ENCODE measurements at regions not wholly inside any gene's neighbourhood (a gene's known extent, or its start where the extent isn't known, plus 50 kb on each side); places are given as distances from the start of the nearest gene placed in this dataset.

DNA sequence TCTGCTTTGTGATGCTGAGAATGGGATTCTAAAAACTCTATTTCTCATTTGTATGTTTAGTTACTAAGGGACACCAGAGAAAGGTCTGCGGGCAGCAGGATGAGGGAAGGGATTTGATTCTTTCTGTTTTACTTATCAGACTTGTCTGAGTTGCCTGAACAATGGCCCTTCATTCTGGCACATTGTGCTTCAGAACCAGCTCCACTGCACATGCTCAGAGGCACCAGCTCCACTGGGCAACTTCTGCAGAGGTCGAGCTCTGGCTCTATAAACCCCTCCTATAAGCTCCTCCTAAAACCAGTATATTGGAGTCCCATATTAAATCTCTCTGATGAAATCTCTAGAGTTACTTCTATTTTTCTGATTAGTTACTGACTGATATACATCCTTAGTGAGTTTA, 453.2 kb upstream of the CDIN1 start:
- H3K27me3 ChIP-seq (ENCODE audit: control insufficient read depth in 2 of 2, insufficient read depth in 2 of 2, low read length in 2 of 2) = no peaks in the 10 kb centered on the region
- no peak overlapping the region for H3K27ac ChIP-seq (ENCODE audit: extremely low read depth, low read depth, low read length)
- no peak overlapping the region for H3K4me2 ChIP-seq (ENCODE audit: insufficient read depth, low read length)
- DNase-seq (ENCODE audit: extremely low read depth in 1 of 4, low spot score in 3 of 4) (no peak), FAIRE-seq (no peak), ATAC-seq (no peak)
- intact Hi-C loops (cut with micrococcal nuclease) (no loop called here), in situ Hi-C loops (cut with MboI) (no loop called here)
- no peaks in the 10 kb centered on the region for H3K79me2 ChIP-seq (ENCODE audit: control insufficient read depth, insufficient read depth, low read length)
- no TSS peak for BruUV-seq (replicated peaks)
- no peaks in the 10 kb centered on the region for H3K36me3 ChIP-seq (ENCODE audit: control insufficient read depth, insufficient read depth, low read length)
- H4K20me1 ChIP-seq (replicated peaks; ENCODE audit: control insufficient read depth, insufficient read depth, low read length) = no peaks in the 10 kb centered on the region
- H2AFZ ChIP-seq (ENCODE audit: low read depth, low read length) = no peak overlapping the region
- TF ChIP-seq RFX7 (CRISPR knock-in tag; IDR thresholded peaks at IDR 0.05) = no peak
- no peak for TF ChIP-seq HDAC1 (IDR thresholded peaks at IDR 0.05)
- TF ChIP-seq, protein P1, sequence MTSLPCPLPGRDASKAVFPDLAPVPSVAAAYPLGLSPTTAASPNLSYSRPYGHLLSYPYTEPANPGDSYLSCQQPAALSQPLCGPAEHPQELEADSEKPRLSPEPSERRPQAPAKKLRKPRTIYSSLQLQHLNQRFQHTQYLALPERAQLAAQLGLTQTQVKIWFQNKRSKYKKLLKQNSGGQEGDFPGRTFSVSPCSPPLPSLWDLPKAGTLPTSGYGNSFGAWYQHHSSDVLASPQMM (CRISPR knock-in tag; IDR thresholded peaks at IDR 0.05) = no peak
- no peak for TF ChIP-seq CREM (IDR thresholded peaks at IDR 0.05; ENCODE audit: low read depth)
- TF ChIP-seq DPF2 (IDR thresholded peaks at IDR 0.05) = no peak
- TF ChIP-seq, protein P2, sequence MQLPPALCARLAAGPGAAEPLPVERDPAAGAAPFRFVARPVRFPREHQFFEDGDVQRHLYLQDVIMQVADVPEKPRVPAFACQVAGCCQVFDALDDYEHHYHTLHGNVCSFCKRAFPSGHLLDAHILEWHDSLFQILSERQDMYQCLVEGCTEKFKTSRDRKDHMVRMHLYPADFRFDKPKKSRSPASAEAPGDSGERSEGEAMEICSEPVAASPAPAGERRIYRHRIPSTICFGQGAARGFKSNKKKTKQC (CRISPR knock-in tag; IDR thresholded peaks at IDR 0.05) = no peak
- no peak for TF ChIP-seq ATF6 (CRISPR knock-in tag; IDR thresholded peaks at IDR 0.05)
- TF ChIP-seq, protein P3, sequence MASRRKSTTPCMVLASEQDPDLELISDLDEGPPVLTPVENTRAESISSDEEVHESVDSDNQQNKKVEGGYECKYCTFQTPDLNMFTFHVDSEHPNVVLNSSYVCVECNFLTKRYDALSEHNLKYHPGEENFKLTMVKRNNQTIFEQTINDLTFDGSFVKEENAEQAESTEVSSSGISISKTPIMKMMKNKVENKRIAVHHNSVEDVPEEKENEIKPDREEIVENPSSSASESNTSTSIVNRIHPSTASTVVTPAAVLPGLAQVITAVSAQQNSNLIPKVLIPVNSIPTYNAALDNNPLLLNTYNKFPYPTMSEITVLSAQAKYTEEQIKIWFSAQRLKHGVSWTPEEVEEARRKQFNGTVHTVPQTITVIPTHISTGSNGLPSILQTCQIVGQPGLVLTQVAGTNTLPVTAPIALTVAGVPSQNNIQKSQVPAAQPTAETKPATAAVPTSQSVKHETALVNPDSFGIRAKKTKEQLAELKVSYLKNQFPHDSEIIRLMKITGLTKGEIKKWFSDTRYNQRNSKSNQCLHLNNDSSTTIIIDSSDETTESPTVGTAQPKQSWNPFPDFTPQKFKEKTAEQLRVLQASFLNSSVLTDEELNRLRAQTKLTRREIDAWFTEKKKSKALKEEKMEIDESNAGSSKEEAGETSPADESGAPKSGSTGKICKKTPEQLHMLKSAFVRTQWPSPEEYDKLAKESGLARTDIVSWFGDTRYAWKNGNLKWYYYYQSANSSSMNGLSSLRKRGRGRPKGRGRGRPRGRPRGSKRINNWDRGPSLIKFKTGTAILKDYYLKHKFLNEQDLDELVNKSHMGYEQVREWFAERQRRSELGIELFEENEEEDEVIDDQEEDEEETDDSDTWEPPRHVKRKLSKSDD (conservative IDR thresholded peaks at IDR 0.05; ENCODE audit: low read length) = no peak
- no peak for TF ChIP-seq KDM1A (IDR thresholded peaks at IDR 0.05)
- TF ChIP-seq POLR2A (conservative IDR thresholded peaks at IDR 0.05) = no peak
- TF ChIP-seq PHF21A (IDR thresholded peaks at IDR 0.05; ENCODE audit: borderline replicate concordance, low read depth) = no peak
- no peak for TF ChIP-seq HNRNPK (IDR thresholded peaks at IDR 0.05; ENCODE audit: low read depth, low read length, poor library complexity, severe bottlenecking)
- no peak for TF ChIP-seq TAL1 (IDR thresholded peaks at IDR 0.05)
- no peak for TF ChIP-seq EP400 (IDR thresholded peaks at IDR 0.05)
- TF ChIP-seq NR2C1 (IDR thresholded peaks at IDR 0.05) = no peak
- no peak for TF ChIP-seq NR2C1 (tag; IDR thresholded peaks at IDR 0.05)
- TF ChIP-seq SMARCB1 (IDR thresholded peaks at IDR 0.05; ENCODE audit: insufficient read length, low read depth) = no peak
- H3K9me3 ChIP-seq (replicated peaks; ENCODE audit: control insufficient read depth, insufficient read depth, low read depth, low read length) = no peaks in the 10 kb centered on the region
- no peak overlapping the region for H3K9ac ChIP-seq (ENCODE audit: insufficient read depth in 1 of 2, low read depth in 2 of 2, low read length in 2 of 2)
- H3K4me1 ChIP-seq (replicated peaks in 1 of 2; ENCODE audit: control insufficient read depth in 2 of 2, insufficient read depth in 2 of 2, low read length in 2 of 2) = no peaks in the 10 kb centered on the region
- no peaks in the 10 kb centered on the region for H3K9me1 ChIP-seq (ENCODE audit: control insufficient read depth, insufficient read depth, low read length)
- H3K4me3 ChIP-seq = no peak overlapping the region
- ChIA-PET CTCF (ENCODE audit: low intra/inter-chr PET ratio) (interaction anchor here (0.7 kb wide), 1 partner anchor 1128 kb away, joined by 3 read pairs; no protein-coding TSS in a partner anchor), POLR2A (no interaction called here)
- WGBS (ENCODE audit: insufficient coverage, low coverage, missing lambda C conversion rate) = 4% methylated on average over 2 of the region's 2 CpGs
